ENCODE measurements at regions not wholly inside any gene's neighbourhood (a gene's known extent, or its start where the extent isn't known, plus 50 kb on each side); places are given as distances from the start of the nearest gene placed in this dataset.

DNA sequence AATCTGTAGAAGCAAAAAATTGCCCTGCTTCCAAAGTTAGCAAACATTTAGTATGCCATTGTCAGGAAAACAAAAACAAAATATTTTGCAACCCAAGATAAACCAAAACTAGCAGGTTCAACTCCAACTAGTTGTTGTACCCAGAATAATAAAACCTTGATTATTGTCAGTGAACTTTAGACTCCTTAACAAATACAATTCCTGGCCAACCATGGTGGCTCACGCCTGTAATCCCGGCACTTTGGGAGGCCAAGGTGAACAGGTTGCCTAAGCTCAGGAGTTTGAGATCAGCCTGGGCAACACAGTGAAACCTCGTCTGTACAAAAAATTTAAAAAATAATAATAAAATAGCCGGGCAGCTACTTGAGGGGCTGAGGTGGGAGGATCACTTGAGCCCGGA is 53.6 kb upstream of the EPCAM start:
- no peak for DNase-seq

DNA sequence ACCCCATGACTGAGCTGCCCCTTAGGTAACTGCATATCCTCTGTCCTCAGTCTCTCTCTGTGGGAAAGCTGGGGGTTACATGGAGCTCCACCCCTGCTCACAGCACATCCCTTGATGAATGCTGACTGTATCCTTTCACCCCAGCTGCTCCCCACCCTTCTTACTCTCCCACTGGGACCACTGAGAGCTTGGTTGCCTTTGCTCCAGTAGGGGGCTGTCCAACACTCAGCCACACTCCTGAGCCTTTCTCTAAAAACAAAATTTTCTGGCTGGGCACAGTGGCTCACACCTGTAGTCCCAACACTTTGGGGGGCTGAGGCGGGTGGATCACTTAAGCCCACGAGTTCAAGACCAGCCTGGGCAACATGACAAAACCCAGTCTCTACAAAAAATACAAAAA is 55.4 kb upstream of the EPCAM start:
- peak; percentile 8 for DNase-seq

DNA sequence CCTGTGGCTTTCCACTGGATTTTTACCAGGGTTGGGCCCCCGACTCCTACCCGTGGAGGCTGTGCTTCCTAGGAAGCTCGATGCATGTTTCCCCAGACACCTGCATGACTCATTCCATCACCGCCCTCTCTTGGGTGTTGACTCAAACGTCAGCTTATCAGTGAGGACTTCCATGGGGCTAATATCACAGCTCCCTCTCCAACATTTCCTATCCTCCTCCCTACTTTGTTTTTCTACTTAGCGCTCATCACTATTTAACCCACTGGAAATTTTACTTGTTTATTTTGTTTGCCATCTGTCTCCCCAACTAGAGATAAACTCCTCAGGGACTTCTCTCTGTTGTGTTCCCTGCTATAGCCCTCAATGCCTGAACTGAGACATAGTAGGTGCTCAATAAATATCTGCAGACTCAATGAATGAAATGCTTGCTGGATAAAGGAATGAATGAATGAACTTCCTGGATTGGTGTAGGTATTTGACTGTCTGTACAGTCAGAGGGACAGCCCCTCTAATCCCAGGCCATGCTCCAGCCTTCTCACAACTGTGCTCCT is 55.9 kb upstream of the EPCAM start:
- DNase-seq, result peak; percentile 75

- peak; percentile 29 for DNase-seq
These were observed 56.6 kb upstream of the EPCAM start for GRCh38 chr2:47312491-47312850.

GRCh38 chr2:47311764-47312490 is 57.2 kb upstream of the EPCAM start:
- DNase-seq, result no peak

GRCh38 chr2:47310801-47311560 is 58.1 kb upstream of the EPCAM start:
- no peak for DNase-seq

DNA sequence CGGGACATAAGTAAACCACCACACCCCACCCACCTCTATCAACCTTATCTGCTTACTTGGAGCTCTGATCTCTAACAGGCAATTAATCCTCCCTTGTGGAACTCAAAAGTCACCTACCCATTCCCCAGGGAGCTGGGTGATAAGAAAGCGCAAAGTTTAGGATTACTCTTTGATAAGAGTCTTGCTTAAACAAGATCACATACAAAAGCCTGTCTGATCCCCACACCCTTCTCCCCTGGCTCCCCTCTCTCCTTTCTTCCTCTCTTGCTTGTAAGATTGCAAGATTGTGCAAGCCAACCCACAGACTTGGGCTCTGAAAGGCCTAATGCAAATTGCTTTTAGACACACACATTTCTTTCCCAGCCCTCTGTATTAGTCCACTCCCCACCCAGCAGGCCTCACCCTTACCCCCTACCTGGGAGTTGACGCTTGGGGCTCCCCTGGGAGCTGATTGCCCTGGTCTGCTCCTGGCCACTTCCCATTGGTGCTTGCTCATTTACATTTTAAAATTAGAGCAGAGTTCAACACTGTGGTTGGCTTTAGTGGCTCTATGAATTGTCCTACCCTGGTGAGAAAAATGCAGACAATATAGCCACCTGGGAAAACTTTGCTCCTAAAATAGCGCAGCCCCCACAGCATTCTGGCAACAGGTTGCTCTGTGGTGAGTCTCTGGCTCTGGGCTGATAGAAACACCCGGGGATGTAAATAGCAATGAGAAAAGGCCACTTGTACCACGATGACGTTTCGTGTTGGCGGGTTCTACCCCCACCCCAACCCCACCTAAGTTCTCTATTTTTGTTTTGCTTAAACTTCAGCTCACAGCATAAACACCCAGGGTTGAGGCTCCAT is 58.9 kb upstream of the EPCAM start:
- peak; percentile 39 for DNase-seq

- DNase-seq, result no peak
These were observed 59.6 kb upstream of the EPCAM start for GRCh38 chr2:47309472-47309951.

DNA sequence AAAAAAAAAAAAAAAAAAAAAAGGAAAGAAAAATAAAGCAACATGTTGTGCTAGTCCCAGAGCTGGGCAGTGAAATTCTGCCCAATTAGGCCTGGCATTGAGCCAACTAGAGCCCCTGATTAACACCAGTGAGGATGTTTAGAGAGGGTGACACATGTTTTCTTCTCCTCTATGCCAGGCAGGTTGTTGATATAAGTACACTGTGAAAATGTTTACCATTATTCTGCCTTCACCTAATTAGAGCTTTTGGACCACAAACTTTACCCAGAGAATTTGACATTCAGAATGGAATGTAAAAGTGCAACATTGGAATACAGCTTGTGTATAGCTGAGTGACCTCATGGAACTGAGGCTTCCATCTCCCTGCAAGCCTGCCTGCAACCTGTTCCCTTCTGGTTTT is 62.0 kb upstream of the EPCAM start:
- peak; percentile 96 for DNase-seq

- no peak for DNase-seq
These were observed 64.5 kb upstream of the EPCAM start for GRCh38 chr2:47304654-47305053.

DNA sequence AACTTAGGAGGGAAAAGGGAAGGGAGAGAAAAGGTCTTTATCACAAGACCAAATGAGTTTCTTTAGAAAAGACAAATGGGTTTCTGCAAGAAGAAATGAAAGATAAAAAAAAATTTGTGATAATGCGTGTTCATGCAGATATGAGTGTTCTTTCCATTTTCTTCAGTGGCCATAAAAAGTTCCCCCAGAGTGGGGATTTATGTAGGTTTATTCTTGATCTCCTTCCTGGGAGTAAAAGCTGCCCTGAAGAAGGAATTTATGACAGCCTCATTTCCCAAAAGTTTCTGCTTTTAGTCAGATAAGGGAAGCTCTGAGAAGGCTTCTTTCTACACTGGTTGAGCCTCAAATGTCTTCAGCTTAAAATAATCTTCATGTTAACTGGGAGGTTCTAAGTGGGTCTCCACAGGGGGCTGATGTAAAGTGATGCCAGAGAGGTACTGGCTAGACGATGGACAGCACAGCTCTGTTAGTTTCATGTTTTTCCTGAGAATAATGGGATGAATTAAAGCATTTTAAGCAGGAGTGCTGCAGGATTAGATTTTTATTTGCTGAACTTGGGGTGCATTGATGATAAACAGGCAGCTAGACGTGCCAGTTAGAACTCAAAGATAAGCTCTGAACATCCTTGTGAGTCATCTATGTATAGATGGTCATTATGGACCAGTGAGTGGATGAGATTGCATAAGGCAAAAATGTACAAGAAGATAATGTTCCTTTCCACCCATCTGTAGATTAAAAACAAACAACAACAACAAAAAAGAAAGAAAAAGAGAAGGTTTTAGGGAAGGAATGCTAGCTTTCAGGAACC is 65.6 kb upstream of the EPCAM start:
- no peak for DNase-seq

DNA sequence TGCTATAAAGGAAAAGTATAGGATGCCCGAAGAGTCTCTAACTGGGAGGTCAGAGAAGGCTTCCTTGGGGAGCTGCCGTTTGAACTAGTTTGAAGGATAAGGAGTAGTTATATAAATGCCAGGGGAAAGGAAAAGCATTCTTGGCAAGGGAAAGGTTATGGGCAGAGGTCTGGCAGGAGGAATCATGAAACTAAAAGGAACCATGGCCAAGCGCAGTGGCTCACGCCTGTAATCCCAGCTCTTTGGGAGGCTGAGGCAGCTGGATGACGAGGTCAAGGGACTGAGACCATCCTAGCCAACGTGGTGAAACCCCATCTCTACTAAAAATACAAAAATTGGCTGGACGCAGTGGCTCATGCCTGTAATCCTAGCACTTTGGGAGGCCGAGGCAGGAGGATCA is 66.8 kb upstream of the EPCAM start:
- no peak for DNase-seq

- no peak for DNase-seq
These were observed 67.4 kb upstream of the EPCAM start for GRCh38 chr2:47301731-47302130.

GRCh38 chr2:47301277-47301618 is 67.9 kb upstream of the EPCAM start:
- DNase-seq, result no peak

DNA sequence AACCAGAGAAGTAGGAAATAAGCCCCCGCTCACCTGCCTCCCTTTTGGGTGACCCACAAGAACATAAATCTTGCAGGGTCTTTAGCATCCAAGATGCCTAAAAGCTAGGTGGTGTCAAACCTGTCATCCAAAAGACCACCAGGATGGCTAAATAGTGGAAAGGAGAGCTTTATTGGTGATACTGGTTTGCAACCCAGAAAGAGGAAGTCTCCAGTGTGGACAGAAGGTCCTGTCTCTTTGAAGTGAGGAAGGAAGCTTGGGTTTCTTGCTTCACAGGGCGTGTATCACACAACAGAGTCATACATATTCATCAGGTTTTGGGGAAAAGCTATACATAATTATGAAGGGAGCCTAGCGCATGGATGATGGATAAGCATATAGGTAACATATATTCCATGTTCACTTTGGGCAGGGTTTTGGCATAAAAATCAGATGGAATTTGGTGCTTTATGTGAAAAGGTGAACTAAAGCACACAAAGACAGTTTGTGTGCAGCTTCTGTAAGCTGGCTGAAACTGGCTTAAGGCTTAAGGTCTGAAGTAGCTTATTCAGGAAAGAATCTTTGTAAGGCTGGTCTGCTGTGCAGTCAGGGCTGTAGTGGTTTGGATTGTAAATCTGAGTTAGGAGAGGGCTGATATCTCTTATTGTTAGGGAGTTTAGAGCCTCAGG is 68.4 kb upstream of the EPCAM start:
- no peak for DNase-seq

DNA sequence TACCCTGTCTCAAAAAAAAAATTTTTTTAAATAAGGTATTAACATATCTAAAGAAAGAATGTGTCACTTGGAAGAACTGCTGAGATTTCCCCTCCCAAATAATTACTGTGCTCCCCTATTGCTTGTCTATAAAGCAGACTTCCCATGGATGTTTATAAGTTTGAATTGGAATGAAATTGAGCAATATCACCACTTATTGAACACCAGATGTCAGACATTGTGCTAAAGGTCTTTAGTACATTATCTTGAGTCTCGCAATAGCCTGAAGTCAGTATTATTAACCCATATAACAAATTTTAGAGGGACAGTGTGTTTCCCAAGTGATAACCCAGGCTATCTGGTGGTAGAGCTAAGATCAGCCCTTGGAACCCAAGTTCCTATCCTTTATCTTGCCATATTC is 69.0 kb upstream of the EPCAM start:
- DNase-seq, result no peak

GRCh38 chr2:47299555-47299954 is 69.6 kb upstream of the EPCAM start:
- DNase-seq, result no peak

GRCh38 chr2:47298771-47299170 is 70.3 kb upstream of the EPCAM start:
- DNase-seq, result no peak

DNA sequence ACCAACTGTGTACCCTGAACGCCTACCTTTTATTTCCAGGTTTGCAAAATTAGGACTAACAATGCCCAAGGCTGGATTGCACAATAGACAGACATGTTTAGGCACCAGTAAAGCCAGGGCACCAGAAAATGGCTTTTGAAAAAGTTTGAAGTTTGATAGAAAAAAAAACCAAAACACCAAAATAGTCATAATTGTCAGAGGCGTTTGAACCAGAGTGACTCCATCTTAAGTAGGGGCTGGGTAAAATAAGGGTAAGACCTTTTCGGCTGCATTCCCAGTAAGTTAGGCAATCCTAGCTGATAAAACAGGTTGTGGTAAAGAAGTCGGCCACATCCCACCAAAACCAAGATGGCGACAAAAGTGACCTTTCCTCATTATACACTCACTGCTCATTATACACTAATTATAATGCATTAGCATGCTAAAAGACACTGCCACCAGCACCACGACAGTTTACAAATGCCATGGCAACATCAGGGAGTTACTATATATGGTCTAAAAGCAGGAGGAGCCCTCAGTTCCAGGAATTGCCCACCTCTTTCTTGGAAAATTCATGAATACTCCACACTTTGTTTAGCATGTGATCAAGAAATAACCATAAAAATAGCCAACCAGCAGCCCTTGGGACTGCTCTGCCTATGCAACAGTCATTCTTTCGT is 71.2 kb upstream of the EPCAM start:
- no peak for DNase-seq

DNA sequence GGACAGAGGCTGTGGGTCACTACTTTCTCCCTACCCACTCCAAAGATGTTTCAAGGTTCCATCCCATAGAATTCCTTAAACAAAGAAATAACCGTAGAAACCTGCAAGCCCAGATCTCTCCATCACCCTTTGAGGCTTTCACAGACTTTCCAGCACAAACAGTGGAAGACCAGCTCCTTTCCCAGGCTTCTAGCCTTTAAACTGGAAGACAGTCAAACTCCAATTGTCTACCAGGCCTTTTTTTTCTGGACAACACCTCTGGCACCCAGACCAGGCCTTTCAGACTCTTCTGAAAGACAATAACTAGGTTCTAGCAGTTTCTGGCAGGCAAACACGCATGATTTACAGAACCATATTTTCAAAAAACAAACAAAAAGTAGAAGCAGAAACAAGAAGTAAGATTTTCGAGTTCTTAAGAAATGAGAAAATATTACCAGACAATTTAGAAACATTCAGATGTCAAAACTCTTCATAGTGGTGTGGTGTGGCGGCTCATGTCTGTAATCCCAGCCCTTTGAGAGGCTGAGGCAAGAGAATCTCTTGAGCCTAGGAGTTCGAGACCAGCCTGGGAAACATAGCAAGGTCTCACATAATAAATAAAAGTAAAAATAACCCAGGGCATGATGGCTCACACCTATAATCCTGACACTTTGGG is 73.0 kb upstream of the EPCAM start:
- DNase-seq, result no peak

Measured in NCI-H2171 treated with DMSO at 0.1 percent for 48 hours (cell line).